CD14-positive monocyte (primary cell): ENCODE measurements at regions not wholly inside any gene's neighbourhood (a gene's known extent, or its start where the extent isn't known, plus 50 kb on each side); places are given as distances from the start of the nearest gene placed in this dataset.
A peak's percentile ranks its signal among the peaks of the same experiment; 100 is the strongest.

Experiments
- DNase-seq, 3 donors: peaks; one replicate each; pipeline ENCODE4 v3.0.0-alpha.2; 2011 to 2022
- H2AFZ ChIP-seq: 2 replicates; pipeline ENCODE4 v1.6.0; 2012; ENCODE audit warnings: mild to moderate bottlenecking, low read depth, low read length, inconsistent platforms; ENCODE audit not compliant: insufficient read depth, poor library complexity, severe bottlenecking
- H3K27ac ChIP-seq, 2 donors: 1 replicate in 1 of 2; 2 replicates in 1 of 2; pipeline ENCODE4 v1.5.1; 2012 to 2013; ENCODE audit warnings: low read length in 2 of 2, control low read depth in 1 of 2, inconsistent platforms in 1 of 2, low read depth in 1 of 2, mild to moderate bottlenecking in 1 of 2
- H3K27me3 ChIP-seq, 2 donors: one replicate each; pipeline versions ENCODE4 v1.6.0 to v1.6.1; 2011 to 2013; ENCODE audit warnings: low read length in 2 of 2; ENCODE audit not compliant: control insufficient read depth in 2 of 2, insufficient read depth in 2 of 2
- H3K36me3 ChIP-seq, 2 donors: replicated peaks in 1 of 2; 1 replicate in 1 of 2; 2 replicates in 1 of 2; pipeline versions ENCODE4 v1.5.1 to v1.6.1; 2012 to 2013; ENCODE audit warnings: low read length in 2 of 2, control low read depth in 1 of 2, inconsistent platforms in 1 of 2, mild to moderate bottlenecking in 1 of 2; ENCODE audit not compliant: insufficient read depth in 2 of 2, control insufficient read depth in 1 of 2
- H3K4me1 ChIP-seq, 2 donors: 1 replicate in 1 of 2; 2 replicates in 1 of 2; pipeline versions ENCODE4 v1.5.1 to v1.6.1; 2012 to 2013; ENCODE audit warnings: low read length in 2 of 2, control low read depth in 1 of 2, inconsistent platforms in 1 of 2, mild to moderate bottlenecking in 1 of 2, moderate library complexity in 1 of 2; ENCODE audit not compliant: insufficient read depth in 2 of 2, control insufficient read depth in 1 of 2
- H3K4me2 ChIP-seq: replicated peaks from 2 replicates; pipeline ENCODE3; 2012; ENCODE audit warnings: low read length, moderate library complexity, mild to moderate bottlenecking; ENCODE audit not compliant: poor library complexity, severe bottlenecking; ENCODE audit errors: extremely low read depth
- H3K4me3 ChIP-seq, 3 experiments: fragments of 200-600 bp in 1 of 3; sonication (generic) in 1 of 3; replicated peaks in 1 of 3; 1 replicate in 2 of 3; 2 replicates in 1 of 3; pipeline ENCODE4 v1.5.1; 2011 to 2013; ENCODE audit warnings: low read length in 3 of 3, mild to moderate bottlenecking in 3 of 3, control low read depth in 2 of 3, low read depth in 2 of 3, inconsistent platforms in 1 of 3, moderate library complexity in 1 of 3
- H3K79me2 ChIP-seq: 2 replicates; pipeline ENCODE4 v1.6.0; 2012; ENCODE audit warnings: mild to moderate bottlenecking, control low read depth, inconsistent platforms, low read length, moderate library complexity; ENCODE audit not compliant: insufficient read depth
- H3K9ac ChIP-seq: 2 replicates; pipeline ENCODE4 v1.6.0; 2017; ENCODE audit warnings: low read length, mild to moderate bottlenecking; ENCODE audit not compliant: insufficient read depth, poor library complexity, severe bottlenecking
- H3K9me3 ChIP-seq, 2 donors: replicated peaks in 1 of 2; 1 replicate in 1 of 2; 2 replicates in 1 of 2; pipeline versions ENCODE4 v1.5.1 to v1.6.1; 2012 to 2013; ENCODE audit warnings: low read length in 2 of 2, control low read depth in 1 of 2; ENCODE audit not compliant: control insufficient read depth in 1 of 2, insufficient read depth in 1 of 2
- H4K20me1 ChIP-seq: 2 replicates; pipeline ENCODE4 v1.6.0; 2012; ENCODE audit warnings: mild to moderate bottlenecking, low read length, control low read depth, moderate library complexity; ENCODE audit not compliant: insufficient read depth
- H3K27ac Mint-ChIP-seq, 7 donors: one replicate each; pipeline ENCODE4 v1.8.0; 2020; ENCODE audit warnings: mild to moderate bottlenecking in 7 of 7, mixed read lengths in 7 of 7, moderate library complexity in 6 of 7, inconsistent platforms in 2 of 7
- H3K27me3 Mint-ChIP-seq, 3 donors: one replicate each; pipeline ENCODE4 v1.8.0; 2021 to 2022; ENCODE audit warnings: low read depth in 3 of 3, mild to moderate bottlenecking in 3 of 3, mixed read lengths in 3 of 3, moderate library complexity in 3 of 3, inconsistent platforms in 1 of 3
- H3K36me3 Mint-ChIP-seq, 2 donors: one replicate each; pipeline ENCODE4 v1.8.0; 2020; ENCODE audit warnings: mixed read lengths in 2 of 2, inconsistent platforms in 1 of 2, mild to moderate bottlenecking in 1 of 2
- H3K4me1 Mint-ChIP-seq: one replicate; pipeline ENCODE4 v1.8.0; 2020; ENCODE audit warnings: mild to moderate bottlenecking, mixed read lengths
- H3K4me3 Mint-ChIP-seq, 2 donors: one replicate each; pipeline ENCODE4 v1.8.0; 2020; ENCODE audit warnings: mild to moderate bottlenecking in 2 of 2, mixed read lengths in 2 of 2, moderate library complexity in 1 of 2
- H3K9me3 Mint-ChIP-seq, 7 donors: one replicate each; pipeline ENCODE4 v1.8.0; 2020 to 2022; ENCODE audit warnings: mixed read lengths in 7 of 7, mild to moderate bottlenecking in 6 of 7, moderate library complexity in 6 of 7, inconsistent platforms in 2 of 7
- CTCF ChIP-seq: fragments of 200-600 bp; IDR thresholded peaks from one replicate; pipeline ENCODE4 v1.8.0; 2022; ENCODE audit warnings: antibody characterized with exemption, mild to moderate bottlenecking
- WGBS: methylation state at CpG from one replicate; pipeline ENCODE4 v1.1.5; 2013; ENCODE audit warnings: missing lambda C conversion rate; ENCODE audit not compliant: insufficient coverage; 5-methylcytosine and 5-hydroxymethylcytosine counted together
- intact Hi-C, 2 donors: fragments of 100-400 bp; cut with micrococcal nuclease; formaldehyde crosslinking; loops; one replicate each; pipeline versions ENCODE4 v1.15.0 to v1.15.1; 2023

- Histone ChIP-seq H3K27me3 (no peaks in the 10 kb centered on the region), H2AFZ (no peak overlapping the region), H3K79me2 (no peaks in the 10 kb centered on the region), H3K36me3 (no peaks in the 10 kb centered on the region), H3K9me3 (peaks cover 5 to 12% of the 10 kb centered on the region in 2 donors), H3K4me2 (no peak overlapping the region), H3K27ac (no peak overlapping the region), H3K4me1 (no peaks in the 10 kb centered on the region), H3K4me3 (no peak overlapping the region), H4K20me1 (no peaks in the 10 kb centered on the region), H3K9ac (no peak overlapping the region)
- no peak for DNase-seq
- peaks cover 0 to 14% (median 4%) of the 10 kb centered on the region in 7 donors for H3K9me3 Mint-ChIP-seq
- H3K4me3 Mint-ChIP-seq: no peak overlapping the region
- no peaks in the 10 kb centered on the region for H3K36me3 Mint-ChIP-seq
- H3K27me3 Mint-ChIP-seq: peaks cover 0 to 1% (median 0%) of the 10 kb centered on the region in 3 donors
- H3K4me1 Mint-ChIP-seq: no peaks in the 10 kb centered on the region
- no peak for TF ChIP-seq CTCF
- H3K27ac Mint-ChIP-seq: no peak overlapping the region
- intact Hi-C loops: no loop called here
- 99% methylated on average over 12 of the region's 22 CpGs for whole genome bisulfite sequencing
Observed at GRCh38 chr1:194118086-194118485, 931.7 kb upstream of the B3GALT2 start.

DNA sequence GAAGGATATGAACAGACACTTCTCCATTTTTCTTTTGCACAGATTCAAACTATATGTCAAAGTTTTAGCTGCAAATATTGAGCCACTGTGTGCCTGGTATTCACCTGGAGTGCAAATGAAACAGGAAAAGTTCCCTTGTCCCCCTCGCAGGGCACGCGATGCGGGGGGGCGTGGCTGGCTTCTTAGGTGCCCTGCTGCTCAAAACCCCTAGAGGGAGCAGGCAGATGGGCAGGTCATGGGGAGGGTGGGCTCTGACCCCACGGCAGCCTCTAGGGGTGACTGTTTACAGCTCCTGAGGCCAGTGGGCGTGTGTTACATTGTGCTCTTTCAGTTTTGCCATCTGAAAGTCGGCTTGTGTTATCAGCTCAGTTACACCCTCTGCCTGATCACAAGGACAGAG, 931.2 kb upstream of the B3GALT2 start:
- H3K27me3 Mint-ChIP-seq: peaks cover 0 to 1% (median 0%) of the 10 kb centered on the region in 3 donors
- no peak overlapping the region for H3K4me3 Mint-ChIP-seq
- no peaks in the 10 kb centered on the region for H3K27me3 ChIP-seq
- H3K4me1 ChIP-seq: no peaks in the 10 kb centered on the region
- H3K4me3 ChIP-seq: no peak overlapping the region
- H3K36me3 Mint-ChIP-seq: no peaks in the 10 kb centered on the region
- intact Hi-C loops: no loop called here
- H3K4me1 Mint-ChIP-seq: no peaks in the 10 kb centered on the region
- no peak overlapping the region for H3K4me2 ChIP-seq
- peak; percentile 8 for TF ChIP-seq CTCF
- H2AFZ ChIP-seq: no peak overlapping the region
- H3K9me3 Mint-ChIP-seq: peaks cover 0 to 14% (median 4%) of the 10 kb centered on the region in 7 donors
- no peak overlapping the region for H3K9ac ChIP-seq
- no peaks in the 10 kb centered on the region for H3K79me2 ChIP-seq
- no peak overlapping the region for H3K27ac Mint-ChIP-seq
- no peak for DNase-seq
- 88% methylated on average over 8 of the region's 8 CpGs for WGBS
- H3K9me3 ChIP-seq: peaks cover 5 to 12% of the 10 kb centered on the region in 2 donors
- H3K36me3 ChIP-seq: no peaks in the 10 kb centered on the region
- H4K20me1 ChIP-seq: no peaks in the 10 kb centered on the region
- H3K27ac ChIP-seq: no peak overlapping the region
